Fibroblast of lung (primary cell): ENCODE measurements at regions not wholly inside any gene's neighbourhood (a gene's known extent, or its start where the extent isn't known, plus 50 kb on each side); places are given as distances from the start of the nearest gene placed in this dataset.

Experiments
- DNase-seq, 2 donors: peaks; one replicate each; pipeline versions ENCODE4 v3.0.0 to v3.0.0-alpha.2; 2010; ENCODE audit warnings: low read depth in 2 of 2
- H2AFZ ChIP-seq: 2 replicates; pipeline ENCODE4 v1.5.1; 2012; ENCODE audit warnings: low read length, control low read depth, inconsistent platforms
- H3K27ac ChIP-seq: 2 replicates; pipeline ENCODE4 v1.5.1; 2011; ENCODE audit warnings: low read length, control low read depth; ENCODE audit not compliant: insufficient read depth
- H3K27me3 ChIP-seq: 2 replicates; pipeline ENCODE4 v1.5.1; 2011; ENCODE audit warnings: mild to moderate bottlenecking, low read length; ENCODE audit not compliant: control insufficient read depth, insufficient read depth
- H3K36me3 ChIP-seq: 2 replicates; pipeline ENCODE4 v1.5.1; 2011; ENCODE audit warnings: low read length; ENCODE audit not compliant: control insufficient read depth, insufficient read depth
- H3K4me1 ChIP-seq: 2 replicates; pipeline ENCODE4 v1.5.1; 2011; ENCODE audit warnings: low read length; ENCODE audit not compliant: control insufficient read depth, insufficient read depth; ENCODE audit errors: extremely low read depth
- H3K4me2 ChIP-seq: 2 replicates; pipeline ENCODE4 v1.5.1; 2011; ENCODE audit warnings: low read length, control low read depth; ENCODE audit not compliant: insufficient read depth; ENCODE audit errors: extremely low read depth
- H3K4me3 ChIP-seq, 4 experiments: fragments of 200-600 bp in 1 of 4; sonication (generic) in 1 of 4; replicated peaks in 1 of 4; 2 replicates each; pipeline ENCODE4 v1.5.1; 2011 to 2016; ENCODE audit warnings: low read length in 4 of 4, low read depth in 3 of 4, mild to moderate bottlenecking in 3 of 4, control low read depth in 2 of 4, inconsistent platforms in 1 of 4, mixed read lengths in 1 of 4; ENCODE audit not compliant: insufficient read depth in 1 of 4; ENCODE audit errors: control extremely low read depth in 1 of 4
- H3K79me2 ChIP-seq: 2 replicates; pipeline ENCODE4 v1.5.1; 2012; ENCODE audit warnings: mild to moderate bottlenecking, low read length, inconsistent platforms; ENCODE audit not compliant: control insufficient read depth, insufficient read depth
- H3K9ac ChIP-seq: 2 replicates; pipeline ENCODE4 v1.5.1; 2011; ENCODE audit warnings: mild to moderate bottlenecking, low read length, control low read depth; ENCODE audit not compliant: insufficient read depth
- H3K9me3 ChIP-seq: 2 replicates; pipeline ENCODE4 v1.5.1; 2012; ENCODE audit warnings: low read depth, low read length; ENCODE audit not compliant: control insufficient read depth, insufficient read depth
- H4K20me1 ChIP-seq: 2 replicates; pipeline ENCODE4 v1.5.1; 2011; ENCODE audit warnings: low read length; ENCODE audit not compliant: control insufficient read depth, insufficient read depth; ENCODE audit errors: extremely low read depth
- EZH2 ChIP-seq: IDR thresholded peaks from 2 replicates; pipeline ENCODE4 v1.5.1; 2012; ENCODE audit warnings: low read length, control low read depth, mild to moderate bottlenecking; ENCODE audit errors: missing control alignments
- TF ChIP-seq, protein P1 (sequence below), 2 donors: IDR thresholded peaks in 1 of 2; conservative IDR thresholded peaks in 1 of 2; 1 replicate in 1 of 2; 2 replicates in 1 of 2; pipeline ENCODE4 v1.5.1; 2011 to 2012; ENCODE audit warnings: low read length in 2 of 2, control low read depth in 1 of 2, inconsistent platforms in 1 of 2, low read depth in 1 of 2, mild to moderate bottlenecking in 1 of 2

DNA sequence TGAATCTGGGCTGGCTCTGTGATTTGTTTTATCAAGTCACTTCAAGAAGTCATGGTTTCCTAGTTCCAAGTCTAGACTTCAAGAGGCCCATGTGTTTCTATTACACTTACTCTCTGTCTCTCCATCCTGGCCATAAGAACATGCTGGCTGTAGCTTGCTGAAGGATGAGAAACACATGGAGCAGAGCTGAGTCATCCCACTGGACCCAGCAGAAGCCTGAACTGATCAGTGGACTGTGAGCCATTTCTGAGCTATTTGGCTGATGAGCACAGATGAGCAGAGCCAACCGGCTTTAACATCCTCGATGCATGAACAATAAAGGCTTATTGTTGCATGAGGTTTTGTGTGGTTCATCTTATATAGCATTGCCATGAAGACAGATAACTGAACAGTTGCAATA, 290.6 kb upstream of the BOD1L1 start:
- Histone ChIP-seq H3K4me3 (no peak overlapping the region), H4K20me1 (no peaks in the 10 kb centered on the region), H3K4me2 (no peak overlapping the region), H3K9me3 (no peaks in the 10 kb centered on the region), H2AFZ (no peak overlapping the region), H3K79me2 (no peaks in the 10 kb centered on the region), H3K9ac (no peak overlapping the region), H3K27me3 (no peaks in the 10 kb centered on the region), H3K27ac (peak overlapping the region; percentile 100), H3K4me1 (peaks cover 31% of the 10 kb centered on the region), H3K36me3 (no peaks in the 10 kb centered on the region)
- TF ChIP-seq, protein P1, sequence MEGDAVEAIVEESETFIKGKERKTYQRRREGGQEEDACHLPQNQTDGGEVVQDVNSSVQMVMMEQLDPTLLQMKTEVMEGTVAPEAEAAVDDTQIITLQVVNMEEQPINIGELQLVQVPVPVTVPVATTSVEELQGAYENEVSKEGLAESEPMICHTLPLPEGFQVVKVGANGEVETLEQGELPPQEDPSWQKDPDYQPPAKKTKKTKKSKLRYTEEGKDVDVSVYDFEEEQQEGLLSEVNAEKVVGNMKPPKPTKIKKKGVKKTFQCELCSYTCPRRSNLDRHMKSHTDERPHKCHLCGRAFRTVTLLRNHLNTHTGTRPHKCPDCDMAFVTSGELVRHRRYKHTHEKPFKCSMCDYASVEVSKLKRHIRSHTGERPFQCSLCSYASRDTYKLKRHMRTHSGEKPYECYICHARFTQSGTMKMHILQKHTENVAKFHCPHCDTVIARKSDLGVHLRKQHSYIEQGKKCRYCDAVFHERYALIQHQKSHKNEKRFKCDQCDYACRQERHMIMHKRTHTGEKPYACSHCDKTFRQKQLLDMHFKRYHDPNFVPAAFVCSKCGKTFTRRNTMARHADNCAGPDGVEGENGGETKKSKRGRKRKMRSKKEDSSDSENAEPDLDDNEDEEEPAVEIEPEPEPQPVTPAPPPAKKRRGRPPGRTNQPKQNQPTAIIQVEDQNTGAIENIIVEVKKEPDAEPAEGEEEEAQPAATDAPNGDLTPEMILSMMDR (conservative IDR thresholded peaks at IDR 0.05 in 1 of 2, IDR thresholded peaks at IDR 0.05 in 1 of 2; ENCODE audit: low read depth in 1 of 2, low read length in 2 of 2), result no peak
- DNase-seq, result peak; percentile 98 to 99

DNA sequence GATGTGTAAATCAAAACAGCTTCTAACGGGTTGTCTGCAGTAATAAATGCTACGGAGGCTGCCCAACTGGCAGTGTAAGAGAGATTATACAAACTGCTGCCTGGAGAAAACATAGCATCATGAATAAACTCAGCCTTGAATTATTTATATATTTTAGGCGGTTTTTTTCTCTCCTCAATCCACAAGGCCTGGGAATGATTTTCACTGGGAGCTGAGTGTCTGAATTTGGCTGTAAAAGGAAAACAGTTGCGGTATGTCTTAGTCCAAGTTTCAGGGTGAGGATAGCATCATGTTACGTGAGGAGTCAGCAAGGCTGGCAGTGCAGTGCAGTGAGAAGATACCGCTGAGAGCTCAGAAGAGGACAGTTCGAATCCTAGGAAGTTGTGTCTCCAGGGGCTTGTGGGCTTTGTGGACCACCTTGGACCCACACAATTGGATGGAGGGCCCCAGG, 291.5 kb upstream of the BOD1L1 start:
- Histone ChIP-seq H2AFZ (no peak overlapping the region), H3K27me3 (no peaks in the 10 kb centered on the region), H3K4me3 (no peak overlapping the region), H3K36me3 (no peaks in the 10 kb centered on the region), H3K79me2 (no peaks in the 10 kb centered on the region), H4K20me1 (no peaks in the 10 kb centered on the region), H3K4me1 (peaks cover 32% of the 10 kb centered on the region), H3K4me2 (peak overlapping the region; percentile 42), H3K9ac (no peak overlapping the region), H3K27ac (peak overlapping the region; percentile 100), H3K9me3 (no peaks in the 10 kb centered on the region)
- DNase-seq, result peak; percentile 78 to 95
- TF ChIP-seq, protein P1 (conservative IDR thresholded peaks at IDR 0.05 in 1 of 2, IDR thresholded peaks at IDR 0.05 in 1 of 2; ENCODE audit: low read depth in 1 of 2, low read length in 2 of 2), result no peak
- no peak for TF ChIP-seq EZH2

DNA sequence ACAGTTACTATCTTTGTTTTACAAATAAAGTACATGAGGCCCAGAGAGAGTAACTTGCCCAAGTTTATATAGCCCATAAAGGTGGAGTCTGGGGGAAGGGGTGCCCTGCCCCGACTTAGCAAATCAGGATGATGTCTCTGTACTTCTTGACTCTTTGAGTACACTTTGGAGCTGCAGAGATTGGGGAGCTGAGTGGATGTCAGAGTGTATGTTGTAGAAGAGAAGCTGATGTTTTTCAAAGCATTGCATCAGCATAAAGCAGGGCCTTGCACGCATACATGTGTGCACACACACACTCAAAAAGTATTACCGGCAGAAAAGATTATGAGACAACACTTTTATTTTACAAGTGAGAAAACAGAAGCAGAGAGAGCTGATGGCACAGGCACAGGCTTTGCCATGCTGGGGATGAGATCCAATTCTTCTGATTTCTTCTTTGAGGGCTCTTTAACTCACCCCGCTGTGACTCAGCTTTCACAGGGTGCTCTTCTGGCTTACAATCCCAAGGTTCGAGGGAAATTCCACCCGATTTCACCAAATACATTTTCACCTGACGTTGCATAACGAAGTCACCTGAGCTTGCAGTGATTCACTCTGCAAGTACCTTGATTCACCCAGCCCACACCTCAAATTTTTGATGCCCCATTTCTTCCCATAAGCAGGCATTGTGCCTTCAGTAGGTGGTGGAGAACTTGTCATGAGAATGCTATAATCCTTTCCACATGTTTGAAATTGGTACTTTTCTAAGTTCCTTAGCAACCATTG, 292.8 kb upstream of the BOD1L1 start:
- Histone ChIP-seq H3K4me3 (no peak overlapping the region), H4K20me1 (no peaks in the 10 kb centered on the region), H3K4me2 (peak overlapping the region; percentile 42), H3K36me3 (no peaks in the 10 kb centered on the region), H3K9me3 (no peaks in the 10 kb centered on the region), H2AFZ (no peak overlapping the region), H3K27me3 (no peaks in the 10 kb centered on the region), H3K9ac (peak overlapping the region; percentile 48), H3K79me2 (no peaks in the 10 kb centered on the region), H3K27ac (peak overlapping the region; percentile 100), H3K4me1 (peaks cover 32% of the 10 kb centered on the region)
- TF ChIP-seq, protein P1 (conservative IDR thresholded peaks at IDR 0.05 in 1 of 2, IDR thresholded peaks at IDR 0.05 in 1 of 2; ENCODE audit: low read depth in 1 of 2, low read length in 2 of 2), result no peak
- TF ChIP-seq EZH2, result no peak
- DNase-seq, result peak in 1 of 2 donors; percentile 66
